HCT116 (cell line): ENCODE measurements at regions not wholly inside any gene's neighbourhood (a gene's known extent, or its start where the extent isn't known, plus 50 kb on each side); places are given as distances from the start of the nearest gene placed in this dataset.

ENCODE experiments used
- ATAC-seq: fragments of 200-7000 bp; cut with Tn5 transposase; 2 replicates; pipeline ENCODE4 v1.9.1; 2020; ENCODE audit warnings: mild to moderate bottlenecking, moderate library complexity
- BruUV-seq: library from RNA; stranded (reverse); fragments of 400-500 nt; replicated peaks from 2 replicates; lab custom pipeline; 2021; lab: Mats Ljungman, UMichigan
- CTCF ChIA-PET: fragments of 300-600 bp; sonication (Branson Sonifier 250); formaldehyde crosslinking; loops from one replicate; lab custom pipeline; 2021; ENCODE audit warnings: antibody characterized with exemption; lab: Charles Lee
- POLR2A ChIA-PET: fragments of 300-600, 350-600 bp; sonication (Branson Sonifier 250); formaldehyde crosslinking; loops from one replicate; lab custom pipeline; 2021; ENCODE audit warnings: antibody characterized with exemption; lab: Charles Lee
- RAD21 ChIA-PET, 2 experiments: fragments of 300-600 bp; sonication (Branson Sonifier 250); formaldehyde crosslinking; loops; one replicate each; lab custom pipeline; 2023; ENCODE audit warnings: low total read pairs in 2 of 2; ENCODE audit not compliant: uncharacterized antibody in 2 of 2, unreplicated experiment in 2 of 2, low non-redundant PET in 1 of 2; lab: Charles Lee
- DNase-seq: peaks from one replicate; pipeline ENCODE4 v3.0.0-alpha.2; 2010; ENCODE audit warnings: low read depth, low spot score
- H2AFZ ChIP-seq: fragments of 200-600 bp; shearing (Covaris generic), sonication (generic); 2 replicates; pipeline ENCODE4 v1.6.1; 2017; ENCODE audit warnings: low read depth, mixed run types, mixed read lengths, antibody characterized with exemption, low read length; ENCODE audit not compliant: poor library complexity, severe bottlenecking
- H3K27ac ChIP-seq: 2 replicates; pipeline ENCODE4 v1.5.1; 2012; ENCODE audit warnings: low read depth, low read length
- H3K27me3 ChIP-seq: fragments of 200-600 bp; sonication (generic); 2 replicates; pipeline ENCODE4 v1.6.1; 2016; ENCODE audit warnings: mixed run types, low read length, mixed read lengths; ENCODE audit not compliant: insufficient read depth
- H3K36me3 ChIP-seq, 2 experiments: fragments of 200-500 bp in 1 of 2; fragments of 200-600 bp in 1 of 2; sonication (Bioruptor generic) in 1 of 2; sonication (generic) in 1 of 2; 2 replicates each; pipeline versions ENCODE4 v1.5.1 to v1.6.1; 2014 to 2016; ENCODE audit warnings: low read length in 2 of 2, inconsistent platforms in 1 of 2, mixed read lengths in 1 of 2, mixed run types in 1 of 2; ENCODE audit not compliant: insufficient read depth in 2 of 2, control insufficient read depth in 1 of 2
- H3K4me1 ChIP-seq, 2 experiments: fragments of 200-600 bp in 1 of 2; sonication (generic) in 1 of 2; 2 replicates each; pipeline versions ENCODE4 v1.5.1 to v1.6.1; 2012 to 2017; ENCODE audit warnings: low read length in 2 of 2, inconsistent platforms in 1 of 2, mild to moderate bottlenecking in 1 of 2, mixed read lengths in 1 of 2, mixed run types in 1 of 2, moderate library complexity in 1 of 2; ENCODE audit not compliant: insufficient read depth in 2 of 2, control insufficient read depth in 1 of 2
- H3K4me2 ChIP-seq: fragments of 200-600 bp; sonication (generic); 2 replicates; pipeline ENCODE4 v1.6.1; 2017; ENCODE audit warnings: mixed run types, low read length, mixed read lengths
- H3K4me3 ChIP-seq, 2 experiments: fragments of 200-600 bp in 1 of 2; sonication (generic) in 1 of 2; replicated peaks in 1 of 2; 2 replicates each; pipeline ENCODE4 v1.5.1; 2011 to 2016; ENCODE audit warnings: low read length in 2 of 2, control low read depth in 1 of 2, low read depth in 1 of 2, mild to moderate bottlenecking in 1 of 2, mixed read lengths in 1 of 2, mixed run types in 1 of 2
- H3K79me2 ChIP-seq: fragments of 200-600 bp; sonication (generic); 2 replicates; pipeline ENCODE4 v1.6.1; 2017; ENCODE audit warnings: mild to moderate bottlenecking, mixed run types, low read length, moderate library complexity, mixed read lengths; ENCODE audit not compliant: insufficient read depth
- H3K9ac ChIP-seq: fragments of 200-600 bp; sonication (generic); 2 replicates; pipeline ENCODE4 v1.6.1; 2016; ENCODE audit warnings: low read length, mixed read lengths
- H3K9me2 ChIP-seq: fragments of 200-600 bp; sonication (generic), shearing (Covaris generic); 2 replicates; pipeline ENCODE4 v1.6.1; 2017; ENCODE audit warnings: mixed run types, mild to moderate bottlenecking, moderate library complexity; ENCODE audit not compliant: insufficient read depth
- H3K9me3 ChIP-seq, 2 experiments: fragments of 200-500 bp in 1 of 2; fragments of 200-600 bp in 1 of 2; sonication (Bioruptor generic) in 1 of 2; sonication (generic) in 1 of 2; 2 replicates each; pipeline ENCODE4 v1.6.1; 2014 to 2017; ENCODE audit warnings: low read length in 2 of 2, mixed read lengths in 2 of 2, inconsistent platforms in 1 of 2, low read depth in 1 of 2, mild to moderate bottlenecking in 1 of 2, mixed run types in 1 of 2, moderate library complexity in 1 of 2; ENCODE audit not compliant: control insufficient read depth in 1 of 2, insufficient read depth in 1 of 2
- H4K20me1 ChIP-seq: fragments of 200-600 bp; sonication (generic), shearing (Covaris generic); 2 replicates; pipeline ENCODE4 v1.6.1; 2017; ENCODE audit warnings: mixed run types, mild to moderate bottlenecking, moderate library complexity; ENCODE audit not compliant: insufficient read depth
- CEBPB ChIP-seq: IDR thresholded peaks from 2 replicates; pipeline ENCODE4 v1.6.1; 2012; ENCODE audit warnings: low read depth
- EGR1 ChIP-seq: IDR thresholded peaks from 2 replicates; pipeline ENCODE4 v1.6.1; 2012; ENCODE audit warnings: low read depth
- EZH2phosphoT487 ChIP-seq: fragments of 200-600 bp; IDR thresholded peaks from 2 replicates; pipeline ENCODE4 v1.6.1; 2018; ENCODE audit warnings: antibody characterized with exemption, borderline replicate concordance
- JUND ChIP-seq: IDR thresholded peaks from 2 replicates; pipeline ENCODE4 v1.6.1; 2012
- POLR2A ChIP-seq: IDR thresholded peaks from 2 replicates; pipeline ENCODE4 v1.7.0; 2011; ENCODE audit warnings: borderline replicate concordance; ENCODE audit not compliant: insufficient read depth, insufficient read length; ENCODE audit errors: extremely low read depth
- POLR2AphosphoS5 ChIP-seq: IDR thresholded peaks from 2 replicates; pipeline ENCODE4 v1.6.1; 2011; ENCODE audit warnings: mild to moderate bottlenecking, low read depth, low read length, moderate library complexity
- SIN3A ChIP-seq: IDR thresholded peaks from 2 replicates; pipeline ENCODE4 v1.6.1; 2012; ENCODE audit warnings: low read depth
- SRF ChIP-seq: IDR thresholded peaks from 2 replicates; pipeline ENCODE4 v1.6.1; 2012; ENCODE audit warnings: low read depth
- TCF7L2 ChIP-seq: IDR thresholded peaks from 2 replicates; pipeline ENCODE4 v1.7.0; 2011; ENCODE audit warnings: borderline replicate concordance, inconsistent platforms; ENCODE audit not compliant: insufficient read depth, insufficient read length; ENCODE audit errors: extremely low read depth
- ZFX ChIP-seq: fragments of 450-650 bp; IDR thresholded peaks from 2 replicates; pipeline ENCODE4 v1.6.1; 2017
- ZNF274 ChIP-seq: fragments of 200-500 bp; sonication (Bioruptor generic); IDR thresholded peaks from 2 replicates; pipeline ENCODE4 v1.6.1; 2014; ENCODE audit warnings: mild to moderate bottlenecking, low read depth, low read length, inconsistent platforms
- intact Hi-C: fragments of 100-400 bp; cut with micrococcal nuclease; formaldehyde crosslinking; loops from 2 replicates; pipeline ENCODE4 v1.10.0; 2022
- TF ChIP-seq, protein P1 (sequence below): IDR thresholded peaks from 2 replicates; pipeline ENCODE4 v1.6.1; 2012
- TF ChIP-seq, protein P2 (sequence below): IDR thresholded peaks from 2 replicates; pipeline ENCODE4 v1.6.1; 2011; ENCODE audit warnings: mild to moderate bottlenecking, low read length, moderate library complexity; ENCODE audit not compliant: insufficient replicate concordance; ENCODE audit errors: extremely low read depth
- TF ChIP-seq, protein P3 (sequence below): IDR thresholded peaks from 2 replicates; pipeline ENCODE4 v1.6.1; 2012

DNA sequence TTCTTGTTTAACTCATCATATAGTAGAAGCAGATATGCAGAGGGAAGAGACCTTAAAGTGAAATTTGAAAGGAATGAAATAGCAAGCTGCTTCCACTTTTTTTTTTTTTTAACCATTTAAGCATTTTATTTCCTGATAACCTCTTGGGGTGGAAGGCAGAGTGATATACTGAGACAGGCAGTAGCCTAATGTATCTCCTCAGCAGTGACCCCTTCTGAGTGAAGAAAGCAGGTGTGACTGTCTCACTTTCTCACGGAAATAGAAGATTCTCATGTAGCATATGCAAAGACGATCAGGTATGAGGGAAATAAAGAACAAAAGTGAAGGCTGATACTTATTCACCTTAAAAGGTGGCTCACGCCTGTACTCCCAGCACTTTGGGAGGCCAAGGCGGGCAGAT is 187.1 kb upstream of the STXBP5 start:
- no TSS peak for BruUV-seq

DNA sequence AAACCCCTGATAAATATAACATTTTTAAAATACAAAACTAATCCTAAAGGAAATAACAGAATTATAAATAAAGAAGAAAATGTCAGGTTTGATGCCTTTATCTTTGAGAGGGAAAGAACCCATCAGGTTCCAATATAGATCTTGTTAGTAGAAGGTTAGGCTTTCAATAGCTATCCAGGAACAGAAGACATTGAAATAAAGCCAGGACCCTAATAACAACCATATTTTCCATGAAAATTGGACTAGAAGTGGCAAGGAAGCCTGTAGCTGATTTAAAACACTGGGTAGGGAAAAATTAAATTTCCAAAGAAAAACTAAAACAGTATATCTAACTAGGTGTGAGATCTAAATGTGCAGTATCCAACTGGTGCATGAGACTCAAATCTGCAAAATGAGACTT is 185.2 kb upstream of the STXBP5 start:
- Histone ChIP-seq H3K27ac (no peak overlapping the region), H4K20me1 (no peaks in the 10 kb centered on the region), H2AFZ (no peak overlapping the region), H3K9me2 (no peaks in the 10 kb centered on the region), H3K4me1 (no peaks in the 10 kb centered on the region), H3K4me3 (no peak overlapping the region), H3K9me3 (no peaks in the 10 kb centered on the region), H3K36me3 (no peaks in the 10 kb centered on the region), H3K79me2 (no peaks in the 10 kb centered on the region), H3K9ac (no peak overlapping the region), H3K4me2 (no peak overlapping the region), H3K27me3 (no peaks in the 10 kb centered on the region)
- RAD21 ChIA-PET, result no interaction called here
- BruUV-seq, result no TSS peak
- CTCF ChIA-PET, result no interaction called here
- ATAC-seq (no peak), DNase-seq (no peak)
- intact Hi-C loops, result no loop called here
- POLR2A ChIA-PET, result no interaction called here
- TF ChIP-seq EZH2phosphoT487 (no peak), TCF7L2 (no peak), POLR2A (no peak), POLR2AphosphoS5 (no peak), ZFX (no peak), CEBPB (no peak), SIN3A (no peak), ZNF274 (no peak), SRF (no peak), EGR1 (no peak)
- TF ChIP-seq, protein P1, sequence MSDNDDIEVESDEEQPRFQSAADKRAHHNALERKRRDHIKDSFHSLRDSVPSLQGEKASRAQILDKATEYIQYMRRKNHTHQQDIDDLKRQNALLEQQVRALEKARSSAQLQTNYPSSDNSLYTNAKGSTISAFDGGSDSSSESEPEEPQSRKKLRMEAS, result no peak
- TF ChIP-seq, protein P2, sequence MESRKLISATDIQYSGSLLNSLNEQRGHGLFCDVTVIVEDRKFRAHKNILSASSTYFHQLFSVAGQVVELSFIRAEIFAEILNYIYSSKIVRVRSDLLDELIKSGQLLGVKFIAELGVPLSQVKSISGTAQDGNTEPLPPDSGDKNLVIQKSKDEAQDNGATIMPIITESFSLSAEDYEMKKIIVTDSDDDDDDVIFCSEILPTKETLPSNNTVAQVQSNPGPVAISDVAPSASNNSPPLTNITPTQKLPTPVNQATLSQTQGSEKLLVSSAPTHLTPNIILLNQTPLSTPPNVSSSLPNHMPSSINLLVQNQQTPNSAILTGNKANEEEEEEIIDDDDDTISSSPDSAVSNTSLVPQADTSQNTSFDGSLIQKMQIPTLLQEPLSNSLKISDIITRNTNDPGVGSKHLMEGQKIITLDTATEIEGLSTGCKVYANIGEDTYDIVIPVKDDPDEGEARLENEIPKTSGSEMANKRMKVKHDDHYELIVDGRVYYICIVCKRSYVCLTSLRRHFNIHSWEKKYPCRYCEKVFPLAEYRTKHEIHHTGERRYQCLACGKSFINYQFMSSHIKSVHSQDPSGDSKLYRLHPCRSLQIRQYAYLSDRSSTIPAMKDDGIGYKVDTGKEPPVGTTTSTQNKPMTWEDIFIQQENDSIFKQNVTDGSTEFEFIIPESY, result no peak
- TF ChIP-seq, protein P3, sequence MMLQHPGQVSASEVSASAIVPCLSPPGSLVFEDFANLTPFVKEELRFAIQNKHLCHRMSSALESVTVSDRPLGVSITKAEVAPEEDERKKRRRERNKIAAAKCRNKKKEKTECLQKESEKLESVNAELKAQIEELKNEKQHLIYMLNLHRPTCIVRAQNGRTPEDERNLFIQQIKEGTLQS, result no peak

More for the DNA sequence above, 187.1 kb upstream of the STXBP5 start:
- H3K9ac ChIP-seq, result no peak overlapping the region
- DNase-seq (no peak), ATAC-seq (no peak)
- intact Hi-C loops, result no loop called here
- no peak overlapping the region for H3K4me3 ChIP-seq
- no peak overlapping the region for H3K27ac ChIP-seq
- no peaks in the 10 kb centered on the region for H3K9me3 ChIP-seq
- no peaks in the 10 kb centered on the region for H4K20me1 ChIP-seq
- H3K36me3 ChIP-seq, result no peaks in the 10 kb centered on the region
- no peaks in the 10 kb centered on the region for H3K4me1 ChIP-seq
- no peak for TF ChIP-seq CEBPB
- TF ChIP-seq, protein P2, result no peak
- TF ChIP-seq JUND, result no peak
- no peak for TF ChIP-seq EGR1
- TF ChIP-seq POLR2A, result no peak
- TF ChIP-seq ZFX, result no peak
- no peak for TF ChIP-seq POLR2AphosphoS5
- H3K79me2 ChIP-seq, result no peaks in the 10 kb centered on the region
- H3K4me2 ChIP-seq, result no peak overlapping the region
- no peaks in the 10 kb centered on the region for H3K27me3 ChIP-seq
- no peaks in the 10 kb centered on the region for H3K9me2 ChIP-seq
- ChIA-PET RAD21 (no interaction called here), POLR2A (no interaction called here), CTCF (no interaction called here)
- H2AFZ ChIP-seq, result no peak overlapping the region
